HG03354 (cell line): ENCODE measurements at regions not wholly inside any gene's neighbourhood (a gene's known extent, or its start where the extent isn't known, plus 50 kb on each side); places are given as distances from the start of the nearest gene placed in this dataset.

Experiments used
- ATAC-seq: cut with Tn5 transposase; IDR thresholded peaks from one replicate; pipeline ENCODE4 v1.9.1; 2021; ENCODE audit warnings: mild to moderate bottlenecking; ENCODE audit not compliant: unreplicated experiment, poor library complexity, severe bottlenecking

- ATAC-seq = no peak
Measured at GRCh38 chr1:68378296-68379084, 71.3 kb downstream of the RPE65 start.

DNA sequence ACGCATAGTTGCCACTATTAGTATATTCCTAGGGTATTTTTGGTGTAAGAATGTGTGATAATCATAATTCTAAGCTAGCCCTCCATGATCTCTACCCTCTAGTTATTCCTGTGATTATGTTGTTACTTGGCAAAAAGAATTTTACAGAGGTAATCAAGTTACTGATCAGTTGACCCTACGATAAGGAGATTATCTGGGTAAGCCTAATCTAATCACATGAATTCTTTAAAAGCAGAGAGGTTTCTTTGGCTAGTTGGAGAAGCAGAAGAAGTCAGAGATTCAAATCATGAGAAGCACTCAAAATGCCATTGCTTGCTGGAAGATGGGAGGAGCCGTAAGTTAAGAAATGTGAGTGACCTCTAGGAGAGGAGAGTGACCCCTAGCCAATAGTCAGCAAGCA, 72.7 kb downstream of the RPE65 start:
- no peak for ATAC-seq

- ATAC-seq = no peak
Measured at GRCh38 chr1:68376441-68376840, 73.3 kb downstream of the RPE65 start.

DNA sequence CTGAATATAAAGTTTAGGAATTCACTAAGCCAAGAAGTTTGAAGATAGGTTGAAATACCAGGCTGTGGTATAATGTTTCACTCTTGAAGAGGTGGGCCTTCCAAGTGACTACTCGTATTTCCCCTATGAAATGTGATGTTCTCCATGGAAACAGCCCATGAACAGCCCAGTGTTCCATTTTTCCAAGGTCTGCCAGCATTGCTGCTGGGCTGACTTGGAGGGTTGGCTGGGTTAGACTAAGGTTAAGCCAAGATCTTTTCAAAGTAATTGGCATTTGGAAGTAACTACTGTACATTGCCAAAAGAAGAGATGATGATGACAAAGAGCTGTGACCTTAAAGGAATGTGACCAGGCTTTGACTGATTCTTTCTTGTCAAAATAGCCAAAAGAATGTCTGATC, 73.8 kb downstream of the RPE65 start:
- ATAC-seq = no peak

- no peak for ATAC-seq
Measured at GRCh38 chr1:68373173-68373572, 76.6 kb downstream of the RPE65 start.

- ATAC-seq = no peak
Measured at GRCh38 chr1:68372487-68372886, 77.3 kb downstream of the RPE65 start.

DNA sequence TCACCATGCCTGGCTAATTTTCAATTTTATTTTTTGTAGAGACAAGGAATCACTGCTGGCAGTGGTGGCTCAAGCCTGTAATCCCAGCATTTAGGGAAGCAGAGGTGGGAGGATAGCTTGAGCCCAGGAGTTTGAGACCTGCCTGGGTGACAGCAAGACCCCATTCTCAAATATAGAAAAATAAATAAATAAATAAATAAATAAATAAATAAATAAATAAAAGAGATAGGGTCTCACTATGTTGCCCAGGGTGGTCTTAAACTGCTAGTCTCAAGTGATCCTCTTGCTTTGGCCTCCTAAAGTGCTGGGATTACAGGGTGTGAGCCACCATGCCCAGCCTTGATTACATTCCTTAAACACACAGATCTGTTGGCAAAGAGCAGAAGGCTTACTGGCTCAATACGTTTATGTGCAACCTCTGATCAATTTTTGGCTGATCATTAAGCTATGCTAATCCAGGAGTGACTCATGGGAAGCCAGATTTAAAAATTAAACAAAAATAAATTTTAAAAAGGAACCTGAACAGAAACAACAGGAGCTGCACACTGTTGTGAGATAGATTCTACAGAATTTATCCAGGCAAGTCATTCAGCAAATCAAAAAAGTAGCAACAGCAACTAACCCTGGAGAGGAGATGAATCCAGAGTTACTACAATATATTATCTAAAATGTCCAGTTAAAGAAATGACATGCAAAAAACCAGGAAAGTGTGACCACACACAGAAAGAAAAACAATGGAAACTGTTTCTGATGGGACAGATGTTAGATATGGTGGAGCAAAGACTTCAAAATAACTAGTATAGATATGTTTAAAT, 79.4 kb downstream of the RPE65 start:
- no peak for ATAC-seq

DNA sequence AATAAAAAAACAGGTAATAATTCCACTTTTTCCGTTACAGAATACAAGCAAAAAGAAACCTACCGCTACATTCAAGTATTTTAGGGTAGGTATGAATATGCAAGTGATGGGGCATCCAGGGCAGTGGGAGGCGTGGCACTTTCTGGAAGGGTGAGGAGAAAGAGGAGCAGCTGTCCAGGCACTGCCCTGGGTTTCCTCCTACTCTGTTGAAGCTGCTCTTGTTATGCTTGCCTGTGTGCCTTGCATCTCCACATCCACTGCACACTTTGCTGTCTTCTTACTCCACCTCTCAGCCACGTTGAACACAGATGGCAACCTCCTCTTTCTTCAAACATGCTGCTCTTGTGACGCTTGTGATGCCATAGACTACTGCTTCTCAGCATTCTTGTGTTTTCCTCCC, 83.2 kb downstream of the RPE65 start:
- no peak for ATAC-seq

GRCh38 chr1:68365709-68366382, 83.9 kb downstream of the RPE65 start:
- ATAC-seq = no peak

GRCh38 chr1:68363339-68363738, 86.4 kb downstream of the RPE65 start:
- ATAC-seq = no peak

DNA sequence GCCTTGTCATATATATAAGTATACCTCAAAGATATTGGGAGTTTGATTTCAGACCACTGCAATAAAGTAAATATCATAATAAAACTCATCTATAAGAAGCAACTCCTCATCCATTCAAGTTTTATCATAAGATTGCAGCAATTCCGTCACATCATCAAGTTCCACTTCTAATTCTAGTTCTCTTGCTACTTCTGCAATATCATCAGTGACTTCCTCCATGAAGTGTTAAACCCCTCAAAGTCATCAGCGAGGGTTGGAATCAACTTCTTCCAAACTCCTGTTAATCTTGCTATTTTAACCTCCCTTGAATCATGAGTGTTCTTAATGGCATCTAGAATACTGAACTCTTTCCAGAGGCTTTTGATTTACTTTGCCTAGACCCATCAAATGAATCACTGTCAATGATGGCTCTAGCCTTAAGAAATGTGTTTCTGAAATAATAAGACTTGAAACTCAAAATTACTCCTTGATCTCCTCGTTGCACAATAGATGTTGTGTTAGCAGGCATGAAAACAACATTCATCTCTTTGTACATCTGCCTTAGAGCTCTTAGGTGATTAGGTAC, 88.3 kb downstream of the RPE65 start:
- no peak for ATAC-seq

DNA sequence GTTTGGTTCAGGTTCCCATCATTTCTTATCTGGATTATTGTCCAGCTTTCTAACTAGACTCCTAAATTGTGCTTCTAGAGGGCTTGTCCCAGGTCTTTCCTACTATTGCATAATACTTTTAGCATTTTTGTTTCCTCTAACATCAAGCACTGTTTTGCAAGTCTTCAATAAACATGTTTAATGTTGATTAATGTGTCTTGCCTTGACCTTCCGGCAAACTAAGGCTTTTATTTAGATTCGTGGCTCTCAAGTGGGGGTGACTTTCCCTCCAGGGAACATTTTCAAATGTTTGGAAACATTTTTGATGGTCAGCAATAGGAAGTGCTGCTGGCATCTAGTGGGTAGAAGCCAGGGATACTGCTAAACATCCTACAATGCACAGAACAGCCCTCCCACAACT, 90.7 kb downstream of the RPE65 start:
- ATAC-seq = no peak

DNA sequence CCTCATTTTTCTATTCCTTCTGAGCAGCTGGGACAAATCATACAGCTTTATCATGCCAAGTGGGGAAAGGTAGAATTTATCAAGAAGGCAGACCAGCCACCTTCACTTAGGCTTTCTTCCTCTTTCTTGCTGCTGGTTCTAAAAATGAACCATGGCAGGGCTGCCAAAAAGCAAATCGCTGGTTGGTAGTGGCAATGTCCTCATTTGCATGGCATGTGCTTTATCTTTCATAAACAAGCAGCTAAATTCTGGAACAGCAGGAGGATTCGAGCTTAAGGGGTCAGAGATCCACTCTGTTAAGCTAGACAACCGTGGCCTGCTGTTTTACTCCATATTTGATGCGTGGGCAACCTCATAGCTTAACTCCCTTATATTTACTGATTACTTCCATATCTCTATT, 91.3 kb downstream of the RPE65 start:
- no peak for ATAC-seq

DNA sequence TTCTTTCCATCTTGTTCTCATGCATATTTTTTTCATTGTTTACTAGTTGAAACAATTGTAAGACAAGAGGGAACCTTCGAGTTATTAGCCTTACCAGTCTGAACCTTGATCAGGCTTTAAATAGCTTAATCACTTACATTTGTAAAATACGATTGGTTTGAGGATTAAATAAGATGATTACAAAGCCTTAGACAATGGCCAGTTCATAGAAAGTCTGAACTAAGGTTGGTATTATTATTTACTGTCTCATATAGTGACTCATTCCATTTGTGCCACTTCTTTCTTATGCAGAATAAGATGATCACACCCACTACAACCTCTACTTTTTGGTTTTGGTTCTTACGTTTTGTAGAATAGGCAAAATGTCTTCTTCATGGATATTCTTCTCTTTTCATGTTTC, 94.1 kb downstream of the RPE65 start:
- no peak for ATAC-seq

GRCh38 chr1:68352202-68352601, 97.6 kb downstream of the RPE65 start:
- ATAC-seq = no peak

- peak; percentile 99 for ATAC-seq
Measured at GRCh38 chr1:68347415-68347814, 102.3 kb downstream of the RPE65 start.

- ATAC-seq = no peak
Measured at GRCh38 chr1:68346188-68346808, 103.5 kb downstream of the RPE65 start.

DNA sequence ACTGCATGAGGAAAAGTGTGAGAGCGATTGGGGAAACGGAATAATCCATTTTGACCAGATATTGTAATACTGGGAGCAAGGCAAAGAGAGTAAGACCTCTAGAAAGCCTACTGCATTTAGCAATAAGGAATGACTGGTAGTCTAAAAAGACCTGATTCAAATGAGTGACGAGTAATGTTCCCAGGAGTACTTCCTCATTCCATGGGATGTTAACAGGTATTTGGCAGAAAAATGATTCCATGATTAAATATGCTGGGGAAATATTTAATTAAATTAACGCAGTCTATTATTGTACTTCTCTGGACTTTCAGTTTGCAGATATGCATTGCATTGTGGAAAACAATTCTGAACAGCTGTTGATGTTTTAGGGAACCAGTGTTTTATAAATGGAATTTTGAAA, 105.5 kb downstream of the RPE65 start:
- ATAC-seq = no peak

GRCh38 chr1:68340951-68341350, 108.6 kb upstream of the WLS start:
- ATAC-seq = no peak

GRCh38 chr1:68339505-68339904, 107.2 kb upstream of the WLS start:
- no peak for ATAC-seq
